HG02885 (cell line): ENCODE measurements at regions not wholly inside any gene's neighbourhood (a gene's known extent, or its start where the extent isn't known, plus 50 kb on each side); places are given as distances from the start of the nearest gene placed in this dataset.

ENCODE experiments used
- ATAC-seq: cut with Tn5 transposase; IDR thresholded peaks from one replicate; pipeline ENCODE4 v1.9.1; 2021; ENCODE audit warnings: mild to moderate bottlenecking; ENCODE audit not compliant: unreplicated experiment, poor library complexity

- ATAC-seq = no peak
Measured at GRCh38 chr4:148514581-148514980, 72.4 kb upstream of the NR3C2 start.

- no peak for ATAC-seq
Measured at GRCh38 chr4:148514041-148514440, 71.8 kb upstream of the NR3C2 start.

- no peak for ATAC-seq
Measured at GRCh38 chr4:148510211-148510610, 68.0 kb upstream of the NR3C2 start.

GRCh38 chr4:148503681-148504080, 61.5 kb upstream of the NR3C2 start:
- no peak for ATAC-seq

GRCh38 chr4:148497258-148497657, 55.0 kb upstream of the NR3C2 start:
- ATAC-seq = no peak

- ATAC-seq = no peak
Measured at GRCh38 chr4:148495463-148495862, 53.2 kb upstream of the NR3C2 start.
